ENCODE measurements at regions not wholly inside any gene's neighbourhood (a gene's known extent, or its start where the extent isn't known, plus 50 kb on each side); places are given as distances from the start of the nearest gene placed in this dataset.

DNA sequence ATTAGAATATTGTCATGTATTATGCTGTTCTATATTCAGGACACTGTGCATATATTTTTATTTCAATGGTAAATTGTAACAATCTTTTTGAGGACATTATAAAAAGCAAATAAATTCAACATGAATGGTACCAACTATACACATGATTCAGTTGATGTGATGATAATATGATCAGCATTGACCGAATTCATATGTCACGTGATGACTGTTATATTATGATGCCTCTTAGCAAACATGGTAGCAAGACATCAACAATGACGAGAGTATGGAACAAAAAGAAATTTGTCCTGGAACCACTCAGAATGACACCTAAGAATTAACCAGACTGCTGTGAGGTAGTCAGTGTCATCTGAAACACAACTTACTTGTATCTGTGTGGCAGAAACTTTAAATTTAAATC, 161.5 kb upstream of the OR13F1 start:
- WGBS (ENCODE audit: insufficient coverage): 92% methylated on average over 2 of the region's 3 CpGs
- ChIA-PET CTCF (no interaction called here), POLR2A (no interaction called here)
- peaks cover 0 to 3% of the 10 kb centered on the region in 2 donors for H3K27me3 Mint-ChIP-seq
- H3K36me3 Mint-ChIP-seq: no peaks in the 10 kb centered on the region
- Histone ChIP-seq H3K9me3 (no peaks in the 10 kb centered on the region), H3K4me3 (ENCODE audit: control insufficient read depth in 1 of 2, extremely low read depth in 1 of 2, low read length in 1 of 2) (no peak overlapping the region), H3K36me3 (ENCODE audit: control insufficient read depth in 2 of 2, extremely low read depth in 1 of 2, insufficient read depth in 1 of 2, low read length in 1 of 2) (no peaks in the 10 kb centered on the region), H3K4me1 (ENCODE audit: control insufficient read depth in 1 of 2, extremely low read depth in 1 of 2, insufficient read depth in 2 of 2, low read length in 2 of 2) (no peaks in the 10 kb centered on the region), H3K27ac (ENCODE audit: low read length) (no peak overlapping the region), H3K27me3 (replicated peaks in 1 of 2; ENCODE audit: control insufficient read depth in 2 of 2, extremely low read depth in 1 of 2, insufficient read depth in 2 of 2, low read length in 1 of 2) (no peaks in the 10 kb centered on the region)
- no peak overlapping the region for H3K4me3 Mint-ChIP-seq
- DNase-seq (no peak), ATAC-seq (replicated peaks in 1 of 4) (no peak)
- no peak overlapping the region for H3K27ac Mint-ChIP-seq
- no peaks in the 10 kb centered on the region for H3K4me1 Mint-ChIP-seq
- H3K9me3 Mint-ChIP-seq: no peaks in the 10 kb centered on the region

DNA sequence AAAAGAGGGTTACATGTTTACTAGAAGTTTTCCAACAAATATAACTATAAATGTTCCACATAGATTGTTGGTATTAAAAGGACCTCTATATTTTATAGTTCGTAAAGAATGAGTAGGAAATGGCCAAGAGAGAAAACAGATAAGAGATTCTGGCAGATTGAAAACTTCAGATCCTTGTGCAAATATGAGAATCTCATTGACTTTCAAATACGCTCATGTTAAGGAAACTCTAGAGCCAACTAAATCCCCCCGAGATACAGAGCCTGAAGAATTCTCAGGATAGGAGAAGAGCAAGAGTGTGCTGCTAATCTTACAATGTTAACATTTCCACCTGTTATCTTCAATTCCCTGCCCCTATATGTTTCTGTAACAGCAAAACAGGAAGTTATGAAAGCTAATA, 159.0 kb upstream of the OR13F1 start:
- Histone ChIP-seq H3K4me1 (ENCODE audit: control insufficient read depth in 1 of 2, extremely low read depth in 1 of 2, insufficient read depth in 2 of 2, low read length in 2 of 2) (no peaks in the 10 kb centered on the region), H3K27ac (ENCODE audit: low read length) (no peak overlapping the region), H3K9me3 (no peaks in the 10 kb centered on the region), H3K27me3 (replicated peaks in 1 of 2; ENCODE audit: control insufficient read depth in 2 of 2, extremely low read depth in 1 of 2, insufficient read depth in 2 of 2, low read length in 1 of 2) (no peaks in the 10 kb centered on the region), H3K36me3 (ENCODE audit: control insufficient read depth in 2 of 2, extremely low read depth in 1 of 2, insufficient read depth in 1 of 2, low read length in 1 of 2) (no peaks in the 10 kb centered on the region), H3K4me3 (ENCODE audit: control insufficient read depth in 1 of 2, extremely low read depth in 1 of 2, low read length in 1 of 2) (no peak overlapping the region)
- no peak overlapping the region for H3K27ac Mint-ChIP-seq
- no peak for DNase-seq
- no peak overlapping the region for H3K4me3 Mint-ChIP-seq
- H3K4me1 Mint-ChIP-seq: no peaks in the 10 kb centered on the region
- no peaks in the 10 kb centered on the region for H3K27me3 Mint-ChIP-seq
- POLR2A ChIA-PET: no interaction called here
- no peaks in the 10 kb centered on the region for H3K9me3 Mint-ChIP-seq
- ATAC-seq (replicated peaks in 1 of 4): no peak
- no CpG with 5 or more reads among the region's 3 CpGs for WGBS (ENCODE audit: insufficient coverage)
- CTCF ChIA-PET: no interaction called here
- H3K36me3 Mint-ChIP-seq: no peaks in the 10 kb centered on the region

DNA sequence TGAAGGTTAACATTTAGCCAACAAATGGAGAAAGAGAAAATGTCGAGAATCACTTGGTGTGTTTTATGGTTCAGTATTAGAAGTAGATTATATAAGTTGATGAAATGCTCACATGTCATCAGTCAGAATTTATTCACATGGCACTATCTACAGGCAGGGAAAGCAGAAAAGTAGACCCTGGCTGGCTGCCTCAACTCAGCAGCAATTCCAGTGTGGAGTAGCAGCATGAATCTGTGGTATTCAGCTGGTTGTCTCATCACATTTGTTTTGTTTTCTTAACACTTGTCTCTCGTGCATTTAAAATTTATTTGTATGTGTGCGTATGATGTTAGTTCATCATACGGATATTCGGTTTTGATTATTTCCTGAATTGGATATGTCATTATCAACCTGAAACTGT, 153.5 kb upstream of the OR13F1 start:
- H3K27ac ChIP-seq (ENCODE audit: low read length): no peak overlapping the region

DNA sequence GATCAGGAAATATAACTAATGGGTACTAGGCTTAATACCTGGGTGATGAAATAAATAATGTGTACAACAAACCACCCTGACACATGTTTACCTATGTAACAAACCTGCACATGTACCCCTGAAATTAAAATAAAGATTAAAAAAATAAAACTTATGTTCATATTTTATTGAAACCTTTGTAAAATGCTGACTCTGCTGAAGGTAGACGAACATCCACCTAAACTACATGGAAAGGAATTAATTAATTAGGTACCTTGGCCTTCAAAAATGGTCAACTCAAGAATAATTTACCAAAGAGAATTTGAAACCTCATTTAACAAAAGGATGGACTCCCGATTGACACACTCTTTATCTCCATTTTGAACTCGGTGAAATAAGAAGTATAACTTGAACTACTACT, 152.3 kb upstream of the OR13F1 start:
- Mint-ChIP-seq H3K4me3 (no peak overlapping the region), H3K27me3 (no peaks in the 10 kb centered on the region), H3K4me1 (no peaks in the 10 kb centered on the region), H3K36me3 (no peaks in the 10 kb centered on the region), H3K9me3 (no peaks in the 10 kb centered on the region), H3K27ac (no peak overlapping the region)
- no CpG with 5 or more reads among the region's 3 CpGs for WGBS (ENCODE audit: insufficient coverage)
- no peaks in the 10 kb centered on the region for H3K36me3 ChIP-seq (ENCODE audit: control insufficient read depth in 2 of 2, extremely low read depth in 1 of 2, insufficient read depth in 1 of 2, low read length in 1 of 2)
- no peak overlapping the region for H3K4me3 ChIP-seq (ENCODE audit: control insufficient read depth in 1 of 2, extremely low read depth in 1 of 2, low read length in 1 of 2)
- CTCF ChIA-PET: no interaction called here
- H3K27ac ChIP-seq (ENCODE audit: low read length): no peak overlapping the region
- no peak for ATAC-seq (replicated peaks in 1 of 4)
- no peaks in the 10 kb centered on the region for H3K27me3 ChIP-seq (replicated peaks in 1 of 2; ENCODE audit: control insufficient read depth in 2 of 2, extremely low read depth in 1 of 2, insufficient read depth in 2 of 2, low read length in 1 of 2)
- POLR2A ChIA-PET: no interaction called here
- H3K4me1 ChIP-seq (ENCODE audit: control insufficient read depth in 1 of 2, extremely low read depth in 1 of 2, insufficient read depth in 2 of 2, low read length in 2 of 2): no peaks in the 10 kb centered on the region
- no peak for DNase-seq
- H3K9me3 ChIP-seq: no peaks in the 10 kb centered on the region

More for the DNA sequence above, 153.5 kb upstream of the OR13F1 start:
- no peak for DNase-seq
- no peaks in the 10 kb centered on the region for H3K9me3 Mint-ChIP-seq
- H3K27me3 Mint-ChIP-seq: no peaks in the 10 kb centered on the region
- Histone ChIP-seq H3K4me3 (ENCODE audit: control insufficient read depth in 1 of 2, extremely low read depth in 1 of 2, low read length in 1 of 2) (no peak overlapping the region), H3K4me1 (ENCODE audit: control insufficient read depth in 1 of 2, extremely low read depth in 1 of 2, insufficient read depth in 2 of 2, low read length in 2 of 2) (no peaks in the 10 kb centered on the region), H3K27me3 (replicated peaks in 1 of 2; ENCODE audit: control insufficient read depth in 2 of 2, extremely low read depth in 1 of 2, insufficient read depth in 2 of 2, low read length in 1 of 2) (no peaks in the 10 kb centered on the region), H3K9me3 (no peaks in the 10 kb centered on the region), H3K36me3 (ENCODE audit: control insufficient read depth in 2 of 2, extremely low read depth in 1 of 2, insufficient read depth in 1 of 2, low read length in 1 of 2) (no peaks in the 10 kb centered on the region)
- POLR2A ChIA-PET: no interaction called here
- CTCF ChIA-PET: no interaction called here
- no peaks in the 10 kb centered on the region for H3K4me1 Mint-ChIP-seq
- H3K27ac Mint-ChIP-seq: no peak overlapping the region
- H3K4me3 Mint-ChIP-seq: no peak overlapping the region
- no peaks in the 10 kb centered on the region for H3K36me3 Mint-ChIP-seq
- no CpG with 5 or more reads among the region's 5 CpGs for WGBS (ENCODE audit: insufficient coverage)
- no peak for ATAC-seq (replicated peaks in 1 of 4)

DNA sequence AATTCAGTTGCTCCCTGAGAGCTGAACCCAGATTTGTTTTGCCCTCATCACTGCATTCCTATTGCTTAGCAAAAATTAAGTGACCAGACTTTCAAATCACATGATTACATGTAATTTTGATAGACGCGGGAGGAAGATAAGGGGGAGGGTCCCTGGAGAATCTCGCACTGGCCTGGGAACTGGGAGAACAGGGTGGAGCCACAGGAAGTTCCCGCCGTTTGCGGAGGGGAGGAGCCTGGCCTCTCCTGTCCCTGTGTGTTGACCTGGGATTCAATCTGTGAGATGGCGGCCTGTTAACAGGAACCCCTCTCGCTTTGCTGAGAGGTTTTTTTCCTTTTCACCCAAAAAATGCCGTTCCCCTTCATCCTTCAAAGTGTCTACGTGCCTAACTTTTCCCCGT, 142.9 kb upstream of the OR13F1 start:
- WGBS (ENCODE audit: insufficient coverage): 84% methylated on average over 4 of the region's 11 CpGs
- no peaks in the 10 kb centered on the region for H3K36me3 ChIP-seq (ENCODE audit: control insufficient read depth in 2 of 2, extremely low read depth in 1 of 2, insufficient read depth in 1 of 2, low read length in 1 of 2)
- no peaks in the 10 kb centered on the region for H3K4me1 ChIP-seq (ENCODE audit: control insufficient read depth in 1 of 2, extremely low read depth in 1 of 2, insufficient read depth in 2 of 2, low read length in 2 of 2)
- ChIA-PET CTCF (no interaction called here), POLR2A (no interaction called here)
- no peak overlapping the region for H3K27ac ChIP-seq (ENCODE audit: low read length)
- Mint-ChIP-seq H3K4me3 (no peak overlapping the region), H3K27me3 (no peaks in the 10 kb centered on the region), H3K4me1 (no peaks in the 10 kb centered on the region), H3K9me3 (peaks cover 0 to 3% (median 0%) of the 10 kb centered on the region in 3 donors), H3K27ac (no peak overlapping the region), H3K36me3 (no peaks in the 10 kb centered on the region)
- DNase-seq: no peak
- no peaks in the 10 kb centered on the region for H3K9me3 ChIP-seq
- no peaks in the 10 kb centered on the region for H3K27me3 ChIP-seq (replicated peaks in 1 of 2; ENCODE audit: control insufficient read depth in 2 of 2, extremely low read depth in 1 of 2, insufficient read depth in 2 of 2, low read length in 1 of 2)
- ATAC-seq (replicated peaks in 1 of 4): no peak
- H3K4me3 ChIP-seq (ENCODE audit: control insufficient read depth in 1 of 2, extremely low read depth in 1 of 2, low read length in 1 of 2): no peak overlapping the region

DNA sequence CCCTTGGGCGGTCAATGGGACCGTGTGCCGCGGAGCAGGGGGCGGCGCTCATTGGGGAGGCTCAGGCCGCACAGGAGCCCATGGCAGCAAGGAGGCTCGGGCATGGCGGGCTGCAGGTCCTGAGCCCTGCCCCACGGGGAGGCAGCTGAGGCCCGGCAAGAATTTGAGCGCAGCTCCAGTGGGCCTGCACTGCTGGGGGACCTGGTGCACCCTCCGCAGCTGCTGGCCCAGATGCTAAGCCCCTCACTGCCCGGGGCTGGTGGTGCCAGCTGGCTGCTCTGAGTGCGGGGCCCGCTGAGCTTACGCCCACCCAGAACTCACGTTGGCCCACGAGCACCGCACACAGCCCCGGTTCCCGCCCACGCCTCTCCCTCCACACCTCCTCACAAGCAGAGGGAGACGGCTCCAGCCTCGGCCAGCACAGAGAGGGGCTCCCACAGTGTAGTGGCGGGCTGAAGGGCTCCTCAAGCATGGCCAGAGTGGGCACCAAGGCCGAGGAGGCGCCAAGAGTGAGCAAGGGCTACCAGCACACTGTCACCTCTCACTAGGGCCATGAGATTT, 141.1 kb upstream of the OR13F1 start:
- CTCF ChIA-PET: no interaction called here
- ATAC-seq (replicated peaks in 1 of 4) (no peak), DNase-seq (no peak)
- no peak overlapping the region for H3K4me3 Mint-ChIP-seq
- H3K9me3 Mint-ChIP-seq: peaks cover 0 to 3% (median 0%) of the 10 kb centered on the region in 3 donors
- 85% methylated on average over 25 of the region's 28 CpGs for WGBS (ENCODE audit: insufficient coverage)
- H3K27me3 Mint-ChIP-seq: no peaks in the 10 kb centered on the region
- Histone ChIP-seq H3K36me3 (ENCODE audit: control insufficient read depth in 2 of 2, extremely low read depth in 1 of 2, insufficient read depth in 1 of 2, low read length in 1 of 2) (no peaks in the 10 kb centered on the region), H3K27me3 (replicated peaks in 1 of 2; ENCODE audit: control insufficient read depth in 2 of 2, extremely low read depth in 1 of 2, insufficient read depth in 2 of 2, low read length in 1 of 2) (no peaks in the 10 kb centered on the region), H3K9me3 (no peaks in the 10 kb centered on the region), H3K27ac (ENCODE audit: low read length) (no peak overlapping the region), H3K4me3 (ENCODE audit: control insufficient read depth in 1 of 2, extremely low read depth in 1 of 2, low read length in 1 of 2) (no peak overlapping the region), H3K4me1 (ENCODE audit: control insufficient read depth in 1 of 2, extremely low read depth in 1 of 2, insufficient read depth in 2 of 2, low read length in 2 of 2) (no peaks in the 10 kb centered on the region)
- H3K4me1 Mint-ChIP-seq: no peaks in the 10 kb centered on the region
- POLR2A ChIA-PET: no interaction called here
- no peak overlapping the region for H3K27ac Mint-ChIP-seq
- H3K36me3 Mint-ChIP-seq: no peaks in the 10 kb centered on the region

DNA sequence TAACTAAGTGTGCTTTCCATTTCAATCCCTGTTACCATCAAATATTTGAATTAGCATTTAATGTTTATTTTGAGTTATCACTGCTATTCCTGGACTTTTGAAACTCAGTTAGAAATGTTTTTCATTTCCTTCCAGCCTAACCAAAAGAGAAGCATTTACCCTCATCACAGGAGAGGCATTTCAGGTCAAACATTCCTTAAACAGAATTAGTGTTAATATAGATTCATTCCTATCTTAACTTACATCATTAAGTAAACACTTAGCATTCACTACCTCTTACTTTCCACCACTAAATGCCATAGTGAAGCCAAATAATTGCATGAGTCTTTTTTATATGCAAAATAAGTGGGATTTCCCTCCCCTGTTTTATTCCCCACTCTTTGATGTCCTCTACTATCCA, 136.6 kb upstream of the OR13F1 start:
- no peak overlapping the region for H3K27ac ChIP-seq (ENCODE audit: low read length)
- DNase-seq (no peak), ATAC-seq (replicated peaks in 1 of 4) (no peak)
- H3K27me3 ChIP-seq (replicated peaks in 1 of 2; ENCODE audit: control insufficient read depth in 2 of 2, extremely low read depth in 1 of 2, insufficient read depth in 2 of 2, low read length in 1 of 2): no peaks in the 10 kb centered on the region
- no peaks in the 10 kb centered on the region for H3K4me1 ChIP-seq (ENCODE audit: control insufficient read depth in 1 of 2, extremely low read depth in 1 of 2, insufficient read depth in 2 of 2, low read length in 2 of 2)
- CTCF ChIA-PET: no interaction called here
- no peaks in the 10 kb centered on the region for H3K9me3 ChIP-seq
- Mint-ChIP-seq H3K4me1 (no peaks in the 10 kb centered on the region), H3K27ac (no peak overlapping the region), H3K9me3 (no peaks in the 10 kb centered on the region), H3K4me3 (no peak overlapping the region), H3K36me3 (no peaks in the 10 kb centered on the region), H3K27me3 (no peaks in the 10 kb centered on the region)
- no peak overlapping the region for H3K4me3 ChIP-seq (ENCODE audit: control insufficient read depth in 1 of 2, extremely low read depth in 1 of 2, low read length in 1 of 2)
- H3K36me3 ChIP-seq (ENCODE audit: control insufficient read depth in 2 of 2, extremely low read depth in 1 of 2, insufficient read depth in 1 of 2, low read length in 1 of 2): no peaks in the 10 kb centered on the region
- POLR2A ChIA-PET: no interaction called here

Data from T-cell (primary cell).